ENCODE measurements at regions not wholly inside any gene's neighbourhood (a gene's known extent, or its start where the extent isn't known, plus 50 kb on each side); places are given as distances from the start of the nearest gene placed in this dataset.

GRCh38 chr20:24766143-24766527, 182.9 kb upstream of the CST7 start:
- no TSS peak for BruUV-seq (replicated peaks)
- Histone ChIP-seq H3K9me3 (ENCODE audit: control insufficient read depth, insufficient read depth, low read depth, low read length) (no peaks in the 10 kb centered on the region), H3K4me3 (ENCODE audit: low read depth in 2 of 2, low read length in 2 of 2) (no peak overlapping the region), H3K27ac (ENCODE audit: low read length) (no peak overlapping the region), H3K4me1 (ENCODE audit: control insufficient read depth, insufficient read depth, low read length) (no peaks in the 10 kb centered on the region), H3K27me3 (ENCODE audit: control insufficient read depth, insufficient read depth, low read length) (no peaks in the 10 kb centered on the region; the same call in 1 of the 2 replicates), H3K36me3 (ENCODE audit: control insufficient read depth, insufficient read depth, low read length) (no peaks in the 10 kb centered on the region)
- intact Hi-C loops (cut with micrococcal nuclease; ENCODE audit: unreplicated experiment), result no loop called here
- TF ChIP-seq SIN3A (IDR thresholded peaks at IDR 0.05; ENCODE audit: borderline replicate concordance, insufficient read depth, low read depth, low read length) (no peak), REST (IDR thresholded peaks at IDR 0.05; ENCODE audit: insufficient read depth in 1 of 2, low read depth in 2 of 2, low read length in 1 of 2) (no peak), TCF7L2 (IDR thresholded peaks at IDR 0.05; ENCODE audit: low read depth, low read length) (no peak), POLR2AphosphoS5 (IDR thresholded peaks at IDR 0.05; ENCODE audit: low read depth, low read length) (no peak)
- TF ChIP-seq, protein P1, sequence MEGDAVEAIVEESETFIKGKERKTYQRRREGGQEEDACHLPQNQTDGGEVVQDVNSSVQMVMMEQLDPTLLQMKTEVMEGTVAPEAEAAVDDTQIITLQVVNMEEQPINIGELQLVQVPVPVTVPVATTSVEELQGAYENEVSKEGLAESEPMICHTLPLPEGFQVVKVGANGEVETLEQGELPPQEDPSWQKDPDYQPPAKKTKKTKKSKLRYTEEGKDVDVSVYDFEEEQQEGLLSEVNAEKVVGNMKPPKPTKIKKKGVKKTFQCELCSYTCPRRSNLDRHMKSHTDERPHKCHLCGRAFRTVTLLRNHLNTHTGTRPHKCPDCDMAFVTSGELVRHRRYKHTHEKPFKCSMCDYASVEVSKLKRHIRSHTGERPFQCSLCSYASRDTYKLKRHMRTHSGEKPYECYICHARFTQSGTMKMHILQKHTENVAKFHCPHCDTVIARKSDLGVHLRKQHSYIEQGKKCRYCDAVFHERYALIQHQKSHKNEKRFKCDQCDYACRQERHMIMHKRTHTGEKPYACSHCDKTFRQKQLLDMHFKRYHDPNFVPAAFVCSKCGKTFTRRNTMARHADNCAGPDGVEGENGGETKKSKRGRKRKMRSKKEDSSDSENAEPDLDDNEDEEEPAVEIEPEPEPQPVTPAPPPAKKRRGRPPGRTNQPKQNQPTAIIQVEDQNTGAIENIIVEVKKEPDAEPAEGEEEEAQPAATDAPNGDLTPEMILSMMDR (IDR thresholded peaks at IDR 0.05), result no peak
- ATAC-seq, result no peak
- POLR2A ChIA-PET, result no interaction called here
- CTCF ChIA-PET, result no interaction called here
- DNase-seq (ENCODE audit: low read depth, low spot score), result no peak
- in situ Hi-C loops (cut with HindIII; ENCODE audit: low pct_unique_long_range_greater_than_20kb, low sequenced_read_pairs), result no loop called here

DNA sequence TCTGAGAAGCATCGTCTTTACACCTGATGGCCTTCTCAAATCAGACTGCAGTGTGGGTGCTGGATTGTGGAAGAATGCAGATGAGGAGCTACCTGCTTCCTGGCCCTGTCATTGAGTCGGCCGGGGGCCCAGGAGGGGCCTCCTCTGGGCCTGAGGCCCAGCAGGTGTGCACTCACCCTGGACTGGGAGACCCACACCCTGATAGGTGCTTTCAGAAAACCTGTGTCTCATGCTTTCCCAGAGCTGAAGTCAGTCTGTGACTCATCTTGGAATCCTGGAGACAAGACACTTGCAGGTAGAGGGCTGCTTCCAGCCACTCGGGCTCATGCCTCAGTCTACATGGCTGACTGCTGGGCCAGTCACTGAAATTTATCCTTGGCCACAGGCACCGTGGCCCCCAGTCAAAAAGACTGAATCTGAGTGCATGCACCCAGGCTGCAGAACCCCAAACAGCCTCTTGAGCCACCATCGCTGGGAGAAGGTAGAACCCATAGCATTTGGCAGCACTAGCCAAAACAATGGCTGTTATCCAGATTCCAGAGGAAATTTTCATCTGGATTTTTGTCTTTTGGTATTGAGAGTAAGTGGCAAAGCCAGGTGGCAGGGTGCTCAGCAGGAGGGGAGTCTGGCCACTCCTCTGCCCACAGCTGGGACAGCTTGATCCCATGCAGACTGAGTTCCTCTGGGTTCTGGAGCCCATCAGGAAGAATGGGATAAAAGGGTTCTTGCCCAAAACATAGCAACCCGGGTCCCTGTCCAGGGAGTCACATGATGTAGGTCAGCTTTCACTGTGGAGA, 182.0 kb upstream of the CST7 start:
- Histone ChIP-seq H3K4me1 (ENCODE audit: control insufficient read depth, insufficient read depth, low read length) (no peaks in the 10 kb centered on the region), H3K36me3 (ENCODE audit: control insufficient read depth, insufficient read depth, low read length) (no peaks in the 10 kb centered on the region), H3K9me3 (ENCODE audit: control insufficient read depth, insufficient read depth, low read depth, low read length) (no peaks in the 10 kb centered on the region), H3K27ac (ENCODE audit: low read length) (no peak overlapping the region), H3K27me3 (ENCODE audit: control insufficient read depth, insufficient read depth, low read length) (no peaks in the 10 kb centered on the region; the same call in 1 of the 2 replicates), H3K4me3 (ENCODE audit: low read depth in 2 of 2, low read length in 2 of 2) (no peak overlapping the region)
- DNase-seq (ENCODE audit: low read depth, low spot score), result no peak
- no TSS peak for BruUV-seq (replicated peaks)
- ChIA-PET CTCF (no interaction called here), POLR2A (interaction anchor here (0.6 kb wide), 1 partner anchor 24 kb away, joined by 3 read pairs; no protein-coding TSS in a partner anchor)
- in situ Hi-C loops (cut with HindIII; ENCODE audit: low pct_unique_long_range_greater_than_20kb, low sequenced_read_pairs), result no loop called here
- TF ChIP-seq TCF7L2 (IDR thresholded peaks at IDR 0.05; ENCODE audit: low read depth, low read length) (no peak), POLR2AphosphoS5 (IDR thresholded peaks at IDR 0.05; ENCODE audit: low read depth, low read length) (no peak), SIN3A (IDR thresholded peaks at IDR 0.05; ENCODE audit: borderline replicate concordance, insufficient read depth, low read depth, low read length) (no peak), REST (IDR thresholded peaks at IDR 0.05; ENCODE audit: insufficient read depth in 1 of 2, low read depth in 2 of 2, low read length in 1 of 2) (no peak)
- TF ChIP-seq, protein P1 (IDR thresholded peaks at IDR 0.05), result no peak
- no peak for ATAC-seq
- intact Hi-C loops (cut with micrococcal nuclease; ENCODE audit: unreplicated experiment), result no loop called here
